ENCODE measurements at regions not wholly inside any gene's neighbourhood (a gene's known extent, or its start where the extent isn't known, plus 50 kb on each side); places are given as distances from the start of the nearest gene placed in this dataset.

- Histone ChIP-seq H3K4me3 (ENCODE audit: low read depth, low read length) (no peak overlapping the region), H2AFZ (ENCODE audit: low read length, unreplicated experiment) (no peak overlapping the region), H3K27ac (ENCODE audit: low read depth, low read length) (no peak overlapping the region), H3K79me2 (ENCODE audit: control insufficient read depth, insufficient read depth, low read length, unreplicated experiment) (no peaks in the 10 kb centered on the region), H3K36me3 (ENCODE audit: insufficient read depth, low read length) (no peaks in the 10 kb centered on the region), H3K4me1 (ENCODE audit: control insufficient read depth, insufficient read depth, low read length, unreplicated experiment) (no peaks in the 10 kb centered on the region), H3K27me3 (ENCODE audit: insufficient read depth, low read length) (no peaks in the 10 kb centered on the region)
Measured at GRCh38 chr5:124420952-124421351, 325.5 kb downstream of the ZNF608 start.

DNA sequence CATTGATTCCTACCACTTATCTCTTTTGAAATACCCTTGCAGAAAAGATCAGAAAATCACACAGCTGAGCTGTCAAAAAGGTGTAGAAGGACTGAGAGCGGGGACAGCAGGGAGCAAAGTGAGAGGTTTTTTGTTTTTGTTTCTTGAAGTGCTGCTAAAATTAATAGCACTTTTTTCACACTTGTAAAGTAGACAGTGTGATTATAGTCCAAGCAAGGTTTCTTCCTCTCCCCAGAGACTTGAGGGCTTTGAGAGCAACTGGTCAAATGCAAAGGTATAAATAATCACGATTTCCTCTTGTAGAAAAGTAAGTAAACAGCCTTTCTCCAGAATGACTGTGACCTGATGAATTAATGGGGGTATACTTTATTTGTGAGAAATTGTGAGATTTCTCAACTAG, 326.9 kb downstream of the ZNF608 start:
- Histone ChIP-seq H3K36me3 (ENCODE audit: insufficient read depth, low read length) (no peaks in the 10 kb centered on the region), H3K79me2 (ENCODE audit: control insufficient read depth, insufficient read depth, low read length, unreplicated experiment) (no peaks in the 10 kb centered on the region), H2AFZ (ENCODE audit: low read length, unreplicated experiment) (no peak overlapping the region), H3K4me1 (ENCODE audit: control insufficient read depth, insufficient read depth, low read length, unreplicated experiment) (no peaks in the 10 kb centered on the region), H3K27ac (ENCODE audit: low read depth, low read length) (no peak overlapping the region), H3K27me3 (ENCODE audit: insufficient read depth, low read length) (no peaks in the 10 kb centered on the region), H3K4me3 (ENCODE audit: low read depth, low read length) (no peak overlapping the region)

DNA sequence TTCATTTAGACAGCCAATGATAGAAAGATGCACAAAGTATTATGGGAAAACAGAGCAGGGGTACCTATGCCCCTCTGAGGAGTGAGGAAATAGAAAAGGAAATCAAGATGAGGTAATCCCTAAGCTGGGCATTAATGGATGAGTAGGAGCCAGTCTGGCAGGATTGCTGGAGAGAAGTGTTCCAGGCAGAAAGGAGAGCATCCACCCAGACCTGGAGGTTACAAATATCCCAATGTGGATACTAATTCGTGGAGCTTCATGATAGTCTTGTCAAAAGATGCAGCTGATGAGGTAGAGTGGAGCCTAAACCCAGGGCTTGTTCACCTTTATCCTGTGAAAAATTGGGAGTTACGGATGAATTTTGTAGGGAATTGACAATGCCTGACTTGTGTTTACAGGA, 328.0 kb downstream of the ZNF608 start:
- H2AFZ ChIP-seq (ENCODE audit: low read length, unreplicated experiment), result no peak overlapping the region
- no peaks in the 10 kb centered on the region for H3K79me2 ChIP-seq (ENCODE audit: control insufficient read depth, insufficient read depth, low read length, unreplicated experiment)
- no peak overlapping the region for H3K4me3 ChIP-seq (ENCODE audit: low read depth, low read length)
- no peak overlapping the region for H3K27ac ChIP-seq (ENCODE audit: low read depth, low read length)
- no peaks in the 10 kb centered on the region for H3K4me1 ChIP-seq (ENCODE audit: control insufficient read depth, insufficient read depth, low read length, unreplicated experiment)
- H3K36me3 ChIP-seq (ENCODE audit: insufficient read depth, low read length), result no peaks in the 10 kb centered on the region
- H3K27me3 ChIP-seq (ENCODE audit: insufficient read depth, low read length), result no peaks in the 10 kb centered on the region

DNA sequence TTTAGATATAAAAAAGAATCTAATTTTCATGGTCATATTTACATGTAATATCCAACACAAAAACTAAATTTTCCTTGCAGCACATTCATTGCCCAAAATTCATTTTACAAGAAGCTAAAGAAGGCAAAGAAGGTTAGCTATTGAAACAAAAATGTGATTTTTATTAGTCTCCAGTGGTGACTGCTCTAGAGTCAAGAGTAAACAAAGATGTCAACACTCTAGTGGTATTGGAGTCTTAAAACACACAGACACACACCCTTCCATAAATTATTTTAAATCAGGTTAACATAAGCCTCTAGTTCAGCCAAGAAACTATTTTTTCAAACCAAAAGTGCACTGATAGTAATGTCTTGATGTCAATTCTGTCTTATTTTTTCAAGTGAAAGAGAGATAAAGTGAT, 329.2 kb downstream of the ZNF608 start:
- Histone ChIP-seq H3K4me3 (ENCODE audit: low read depth, low read length) (no peak overlapping the region), H3K27ac (ENCODE audit: low read depth, low read length) (no peak overlapping the region), H3K79me2 (ENCODE audit: control insufficient read depth, insufficient read depth, low read length, unreplicated experiment) (no peaks in the 10 kb centered on the region), H3K4me1 (ENCODE audit: control insufficient read depth, insufficient read depth, low read length, unreplicated experiment) (no peaks in the 10 kb centered on the region), H2AFZ (ENCODE audit: low read length, unreplicated experiment) (no peak overlapping the region), H3K36me3 (ENCODE audit: insufficient read depth, low read length) (no peaks in the 10 kb centered on the region), H3K27me3 (ENCODE audit: insufficient read depth, low read length) (no peaks in the 10 kb centered on the region)

DNA sequence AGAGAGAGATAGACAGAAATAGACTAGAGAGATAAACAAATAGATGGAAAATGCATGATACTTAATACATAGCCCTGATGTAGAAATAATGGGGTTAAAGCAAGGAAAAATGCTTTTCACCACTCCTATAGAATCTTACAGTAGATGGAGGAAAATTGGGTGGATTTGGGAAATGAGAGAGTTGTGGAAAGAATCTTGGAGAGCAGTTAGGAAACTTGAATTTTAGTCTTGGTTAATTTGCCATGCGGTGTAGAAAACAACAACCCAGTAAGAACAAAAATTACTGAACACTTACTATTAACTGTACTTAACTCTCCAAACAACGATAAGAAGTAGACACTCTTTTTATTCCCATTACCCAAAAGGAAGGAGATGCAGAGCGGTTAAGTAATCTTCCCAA, 329.8 kb downstream of the ZNF608 start:
- Histone ChIP-seq H3K4me3 (ENCODE audit: low read depth, low read length) (no peak overlapping the region), H2AFZ (ENCODE audit: low read length, unreplicated experiment) (no peak overlapping the region), H3K36me3 (ENCODE audit: insufficient read depth, low read length) (no peaks in the 10 kb centered on the region), H3K79me2 (ENCODE audit: control insufficient read depth, insufficient read depth, low read length, unreplicated experiment) (no peaks in the 10 kb centered on the region), H3K27ac (ENCODE audit: low read depth, low read length) (no peak overlapping the region), H3K4me1 (ENCODE audit: control insufficient read depth, insufficient read depth, low read length, unreplicated experiment) (no peaks in the 10 kb centered on the region), H3K27me3 (ENCODE audit: insufficient read depth, low read length) (no peaks in the 10 kb centered on the region)

- Histone ChIP-seq H3K79me2 (ENCODE audit: control insufficient read depth, insufficient read depth, low read length, unreplicated experiment) (no peaks in the 10 kb centered on the region), H2AFZ (ENCODE audit: low read length, unreplicated experiment) (no peak overlapping the region), H3K36me3 (ENCODE audit: insufficient read depth, low read length) (no peaks in the 10 kb centered on the region), H3K4me1 (ENCODE audit: control insufficient read depth, insufficient read depth, low read length, unreplicated experiment) (no peaks in the 10 kb centered on the region), H3K4me3 (ENCODE audit: low read depth, low read length) (no peak overlapping the region), H3K27ac (ENCODE audit: low read depth, low read length) (no peak overlapping the region), H3K27me3 (ENCODE audit: insufficient read depth, low read length) (no peaks in the 10 kb centered on the region)
Measured at GRCh38 chr5:124414973-124415372, 331.5 kb downstream of the ZNF608 start.

- Histone ChIP-seq H2AFZ (ENCODE audit: low read length, unreplicated experiment) (no peak overlapping the region), H3K4me1 (ENCODE audit: control insufficient read depth, insufficient read depth, low read length, unreplicated experiment) (peaks cover 4% of the 10 kb centered on the region), H3K27ac (ENCODE audit: low read depth, low read length) (no peak overlapping the region), H3K4me3 (ENCODE audit: low read depth, low read length) (no peak overlapping the region), H3K27me3 (ENCODE audit: insufficient read depth, low read length) (no peaks in the 10 kb centered on the region), H3K36me3 (ENCODE audit: insufficient read depth, low read length) (no peaks in the 10 kb centered on the region), H3K79me2 (ENCODE audit: control insufficient read depth, insufficient read depth, low read length, unreplicated experiment) (no peaks in the 10 kb centered on the region)
Measured at GRCh38 chr5:124410539-124411488, 335.6 kb downstream of the ZNF608 start.

GRCh38 chr5:124408738-124409453, 337.5 kb downstream of the ZNF608 start:
- Histone ChIP-seq H3K4me3 (ENCODE audit: low read depth, low read length) (no peak overlapping the region), H2AFZ (ENCODE audit: low read length, unreplicated experiment) (no peak overlapping the region), H3K27me3 (ENCODE audit: insufficient read depth, low read length) (no peaks in the 10 kb centered on the region), H3K36me3 (ENCODE audit: insufficient read depth, low read length) (no peaks in the 10 kb centered on the region), H3K79me2 (ENCODE audit: control insufficient read depth, insufficient read depth, low read length, unreplicated experiment) (no peaks in the 10 kb centered on the region), H3K27ac (ENCODE audit: low read depth, low read length) (no peak overlapping the region), H3K4me1 (ENCODE audit: control insufficient read depth, insufficient read depth, low read length, unreplicated experiment) (peaks cover 4% of the 10 kb centered on the region)

GRCh38 chr5:124404796-124405195, 341.6 kb downstream of the ZNF608 start:
- Histone ChIP-seq H3K79me2 (ENCODE audit: control insufficient read depth, insufficient read depth, low read length, unreplicated experiment) (no peaks in the 10 kb centered on the region), H3K4me3 (ENCODE audit: low read depth, low read length) (no peak overlapping the region), H3K36me3 (ENCODE audit: insufficient read depth, low read length) (no peaks in the 10 kb centered on the region), H3K27ac (ENCODE audit: low read depth, low read length) (no peak overlapping the region), H2AFZ (ENCODE audit: low read length, unreplicated experiment) (no peak overlapping the region), H3K27me3 (ENCODE audit: insufficient read depth, low read length) (no peaks in the 10 kb centered on the region), H3K4me1 (ENCODE audit: control insufficient read depth, insufficient read depth, low read length, unreplicated experiment) (peaks cover 17% of the 10 kb centered on the region)

DNA sequence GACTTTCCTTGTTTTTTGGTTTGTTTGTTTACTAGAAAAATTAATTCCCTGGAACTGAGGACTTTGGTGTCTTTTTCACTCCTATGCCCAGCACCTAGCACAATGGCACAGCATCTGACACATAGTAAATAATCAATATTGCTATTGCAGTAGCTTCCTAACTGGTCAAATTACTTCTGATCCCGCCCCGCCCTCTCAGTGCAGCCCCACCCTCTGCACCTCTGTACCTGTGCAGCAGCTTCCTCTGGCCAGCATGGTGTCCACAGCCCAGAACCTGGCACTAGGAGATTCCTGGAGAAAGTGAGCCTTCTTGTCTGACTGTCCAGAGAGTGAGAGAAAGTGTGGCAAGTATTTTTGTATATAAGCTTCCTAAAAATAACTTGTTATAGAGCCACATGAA, 343.2 kb downstream of the ZNF608 start:
- Histone ChIP-seq H3K36me3 (ENCODE audit: insufficient read depth, low read length) (no peaks in the 10 kb centered on the region), H3K4me1 (ENCODE audit: control insufficient read depth, insufficient read depth, low read length, unreplicated experiment) (peaks cover 17% of the 10 kb centered on the region), H2AFZ (ENCODE audit: low read length, unreplicated experiment) (no peak overlapping the region), H3K27me3 (ENCODE audit: insufficient read depth, low read length) (no peaks in the 10 kb centered on the region), H3K27ac (ENCODE audit: low read depth, low read length) (no peak overlapping the region), H3K79me2 (ENCODE audit: control insufficient read depth, insufficient read depth, low read length, unreplicated experiment) (no peaks in the 10 kb centered on the region), H3K4me3 (ENCODE audit: low read depth, low read length) (no peak overlapping the region)

Measured in ACC112 (cell line).